ENCODE measurements at regions not wholly inside any gene's neighbourhood (a gene's known extent, or its start where the extent isn't known, plus 50 kb on each side); places are given as distances from the start of the nearest gene placed in this dataset.

GRCh38 chr15:69546182-69546581 lies 93.6 kb downstream of the RPLP1 start:
- no peak overlapping the region for H3K27ac ChIP-seq
- 52 to 62% methylated on average over 3 of the region's 3 CpGs for WGBS, 2 donors
- intact Hi-C loops (cut with DNase I) = no loop called here
- peaks cover 0 to 8% (median 0%) of the 10 kb centered on the region in 3 donors for H3K27me3 ChIP-seq
- TF ChIP-seq CTCF (IDR thresholded peaks at IDR 0.05) = no peak
- no peak for TF ChIP-seq POLR2A (IDR thresholded peaks at IDR 0.05)
- TF ChIP-seq POLR2AphosphoS5 (IDR thresholded peaks at IDR 0.05) = no peak
- no peak for TF ChIP-seq EP300 (IDR thresholded peaks at IDR 0.05)
- H3K9me3 ChIP-seq = peaks cover 0 to 7% (median 0%) of the 10 kb centered on the region in 4 donors
- no peaks in the 10 kb centered on the region for H3K4me1 ChIP-seq
- no peak for DNase-seq
- H3K36me3 ChIP-seq = no peaks in the 10 kb centered on the region
- no peak overlapping the region for H3K4me3 ChIP-seq

GRCh38 chr15:69548395-69549180 lies 96.0 kb downstream of the RPLP1 start:
- no peak for TF ChIP-seq POLR2A (IDR thresholded peaks at IDR 0.05)
- no peak for TF ChIP-seq EP300 (IDR thresholded peaks at IDR 0.05)
- TF ChIP-seq CTCF (IDR thresholded peaks at IDR 0.05) = no peak
- no peak for TF ChIP-seq POLR2AphosphoS5 (IDR thresholded peaks at IDR 0.05)
- no peaks in the 10 kb centered on the region for H3K4me1 ChIP-seq
- intact Hi-C loops (cut with DNase I) = no loop called here
- peaks cover 0 to 17% (median 3%) of the 10 kb centered on the region in 4 donors for H3K9me3 ChIP-seq
- H3K4me3 ChIP-seq = no peak overlapping the region
- H3K36me3 ChIP-seq = no peaks in the 10 kb centered on the region
- no peak overlapping the region for H3K27ac ChIP-seq
- H3K27me3 ChIP-seq = peaks cover 0 to 8% (median 0%) of the 10 kb centered on the region in 3 donors
- WGBS, 2 donors = 92 to 93% methylated on average over 24 of the region's 24 CpGs
- no peak for DNase-seq

- intact Hi-C loops (cut with DNase I) = no loop called here
- 51 to 72% methylated on average over 5 of the region's 5 CpGs for WGBS, 2 donors
- TF ChIP-seq POLR2A (IDR thresholded peaks at IDR 0.05) = no peak
- no peak for TF ChIP-seq POLR2AphosphoS5 (IDR thresholded peaks at IDR 0.05)
- TF ChIP-seq EP300 (IDR thresholded peaks at IDR 0.05) = no peak
- TF ChIP-seq CTCF (IDR thresholded peaks at IDR 0.05) = no peak
These were observed 98.9 kb downstream of the RPLP1 start for GRCh38 chr15:69551391-69552056.

GRCh38 chr15:69552057-69552815 lies 99.6 kb downstream of the RPLP1 start:
- peaks cover 0 to 17% (median 3%) of the 10 kb centered on the region in 4 donors for H3K9me3 ChIP-seq
- no peak overlapping the region for H3K4me3 ChIP-seq
- intact Hi-C loops (cut with DNase I) = no loop called here
- no peak for DNase-seq
- peaks cover 0 to 1% (median under 1%) of the 10 kb centered on the region in 4 donors for H3K4me1 ChIP-seq
- 97% methylated on average over 10 of the region's 10 CpGs for WGBS, 2 donors
- H3K27ac ChIP-seq = no peak overlapping the region
- H3K36me3 ChIP-seq = no peaks in the 10 kb centered on the region
- TF ChIP-seq POLR2A (IDR thresholded peaks at IDR 0.05) (no peak), EP300 (IDR thresholded peaks at IDR 0.05) (no peak), POLR2AphosphoS5 (IDR thresholded peaks at IDR 0.05) (no peak)
- peaks cover 0 to 8% (median 0%) of the 10 kb centered on the region in 3 donors for H3K27me3 ChIP-seq

More at GRCh38 chr15:69551391-69552056, 98.9 kb downstream of the RPLP1 start:
- Histone ChIP-seq H3K27me3 (peaks cover 0 to 8% (median 0%) of the 10 kb centered on the region in 3 donors), H3K27ac (no peak overlapping the region), H3K36me3 (no peaks in the 10 kb centered on the region), H3K9me3 (peaks cover 0 to 17% (median 3%) of the 10 kb centered on the region in 4 donors), H3K4me1 (no peaks in the 10 kb centered on the region), H3K4me3 (no peak overlapping the region)
- DNase-seq = no peak

All from sigmoid colon (tissue), 6 donors.